A549 (cell line): ENCODE measurements at regions not wholly inside any gene's neighbourhood (a gene's known extent, or its start where the extent isn't known, plus 50 kb on each side); places are given as distances from the start of the nearest gene placed in this dataset.

ENCODE experiments used
- BHLHE40 ChIP-seq: IDR thresholded peaks from 2 replicates; pipeline ENCODE4 v1.6.1; 2012; ENCODE audit warnings: low read depth, low read length, inconsistent platforms
- CHD2 ChIP-seq: fragments of 150-350 bp; IDR thresholded peaks from 2 replicates; pipeline ENCODE4 v1.6.1; 2014; ENCODE audit warnings: low read length; ENCODE audit not compliant: partially characterized antibody
- CTCF ChIP-seq: fragments of >200 bp; sonication (Bioruptor Twin); formaldehyde crosslinking; IDR thresholded peaks from 3 replicates; pipeline ENCODE4 v1.5.1; 2016
- JUN ChIP-seq, 2 experiments: fragments of >200 bp; sonication (Bioruptor Twin); formaldehyde crosslinking; IDR thresholded peaks; 2 replicates in 1 of 2; 3 replicates in 1 of 2; pipeline ENCODE4 v1.6.1; 2016 to 2017
- KDM5A ChIP-seq: fragments of 200-600 bp; sonication (generic); IDR thresholded peaks from 2 replicates; pipeline ENCODE4 v1.6.1; 2016; ENCODE audit warnings: antibody characterized with exemption, mild to moderate bottlenecking
- MYC ChIP-seq: IDR thresholded peaks from 2 replicates; pipeline ENCODE4 v1.6.1; 2012; ENCODE audit warnings: mild to moderate bottlenecking, inconsistent platforms, low read length, improper control_type of control experiment, borderline replicate concordance
- POLR2AphosphoS2 ChIP-seq: conservative IDR thresholded peaks from 2 replicates; pipeline ENCODE4 v1.6.1; 2012; ENCODE audit warnings: low read length, improper control_type of control experiment, inconsistent platforms
- RARB ChIP-seq: fragments of 250-450 bp; sonication (Bioruptor Pico); IDR thresholded peaks from 2 replicates; pipeline ENCODE4 v1.8.0; 2021; ENCODE audit warnings: mild to moderate bottlenecking, moderate library complexity
- ZC3H11A ChIP-seq: fragments of 450-650 bp; IDR thresholded peaks from 2 replicates; pipeline ENCODE4 v1.6.1; 2014; ENCODE audit warnings: antibody characterized with exemption, mild to moderate bottlenecking

GRCh38 chr2:150700666-150701580 lies 213.5 kb upstream of the RND3 start:
- TF ChIP-seq BHLHE40, result no peak
- no peak for TF ChIP-seq CHD2
- no peak for TF ChIP-seq JUN (IDR thresholded peaks at IDR 0.05)
- TF ChIP-seq RARB (CRISPR knock-in tag), result no peak
- TF ChIP-seq KDM5A, result no peak
- TF ChIP-seq CTCF, result no peak
- TF ChIP-seq ZC3H11A, result no peak
- TF ChIP-seq POLR2AphosphoS2, result no peak
- TF ChIP-seq MYC, result no peak
